ENCODE measurements at regions not wholly inside any gene's neighbourhood (a gene's known extent, or its start where the extent isn't known, plus 50 kb on each side); places are given as distances from the start of the nearest gene placed in this dataset.

GRCh38 chr17:72175787-72176515 lies 55.1 kb downstream of the SOX9 start:
- Mint-ChIP-seq H3K4me3 (ENCODE audit: unreplicated experiment) (no peak overlapping the region), H3K27ac (ENCODE audit: unreplicated experiment) (no peak overlapping the region), H3K4me1 (ENCODE audit: unreplicated experiment) (peaks cover 11% of the 10 kb centered on the region), H3K27me3 (ENCODE audit: unreplicated experiment) (peaks cover 18% of the 10 kb centered on the region), H3K9me3 (ENCODE audit: unreplicated experiment) (no peaks in the 10 kb centered on the region), H3K36me3 (ENCODE audit: unreplicated experiment) (no peaks in the 10 kb centered on the region)
- no peak for TF ChIP-seq CTCF (IDR thresholded peaks at IDR 0.05)
- no peak for DNase-seq (ENCODE audit: extremely low spot score, unreplicated experiment)

GRCh38 chr17:72176516-72176851 lies 55.7 kb downstream of the SOX9 start:
- peaks cover 11% of the 10 kb centered on the region for H3K4me1 Mint-ChIP-seq (ENCODE audit: unreplicated experiment)
- H3K4me3 Mint-ChIP-seq (ENCODE audit: unreplicated experiment): no peak overlapping the region
- H3K36me3 Mint-ChIP-seq (ENCODE audit: unreplicated experiment): no peaks in the 10 kb centered on the region
- no peak for DNase-seq (ENCODE audit: extremely low spot score, unreplicated experiment)
- no peaks in the 10 kb centered on the region for H3K9me3 Mint-ChIP-seq (ENCODE audit: unreplicated experiment)
- H3K27me3 Mint-ChIP-seq (ENCODE audit: unreplicated experiment): peaks cover 21% of the 10 kb centered on the region
- no peak overlapping the region for H3K27ac Mint-ChIP-seq (ENCODE audit: unreplicated experiment)
- no peak for TF ChIP-seq CTCF (IDR thresholded peaks at IDR 0.05)

GRCh38 chr17:72176951-72177660 lies 56.3 kb downstream of the SOX9 start:
- Mint-ChIP-seq H3K36me3 (ENCODE audit: unreplicated experiment) (no peaks in the 10 kb centered on the region), H3K4me1 (ENCODE audit: unreplicated experiment) (peaks cover 11% of the 10 kb centered on the region), H3K9me3 (ENCODE audit: unreplicated experiment) (no peaks in the 10 kb centered on the region), H3K4me3 (ENCODE audit: unreplicated experiment) (no peak overlapping the region), H3K27ac (ENCODE audit: unreplicated experiment) (no peak overlapping the region), H3K27me3 (ENCODE audit: unreplicated experiment) (peaks cover 22% of the 10 kb centered on the region)
- no peak for DNase-seq (ENCODE audit: extremely low spot score, unreplicated experiment)
- no peak for TF ChIP-seq CTCF (IDR thresholded peaks at IDR 0.05)

- H3K27me3 Mint-ChIP-seq (ENCODE audit: unreplicated experiment): peaks cover 22% of the 10 kb centered on the region
- no peak overlapping the region for H3K27ac Mint-ChIP-seq (ENCODE audit: unreplicated experiment)
- H3K4me3 Mint-ChIP-seq (ENCODE audit: unreplicated experiment): no peak overlapping the region
- H3K4me1 Mint-ChIP-seq (ENCODE audit: unreplicated experiment): peaks cover 13% of the 10 kb centered on the region
- no peaks in the 10 kb centered on the region for H3K9me3 Mint-ChIP-seq (ENCODE audit: unreplicated experiment)
- TF ChIP-seq CTCF (IDR thresholded peaks at IDR 0.05): no peak
- no peak for DNase-seq (ENCODE audit: extremely low spot score, unreplicated experiment)
- no peaks in the 10 kb centered on the region for H3K36me3 Mint-ChIP-seq (ENCODE audit: unreplicated experiment)
Measured at GRCh38 chr17:72177738-72178137, 56.9 kb downstream of the SOX9 start.

GRCh38 chr17:72182371-72182873 lies 61.6 kb downstream of the SOX9 start:
- no peaks in the 10 kb centered on the region for H3K36me3 Mint-ChIP-seq (ENCODE audit: unreplicated experiment)
- no peak overlapping the region for H3K4me3 Mint-ChIP-seq (ENCODE audit: unreplicated experiment)
- TF ChIP-seq CTCF (IDR thresholded peaks at IDR 0.05): no peak
- H3K4me1 Mint-ChIP-seq (ENCODE audit: unreplicated experiment): peaks cover 8% of the 10 kb centered on the region
- no peak for DNase-seq (ENCODE audit: extremely low spot score, unreplicated experiment)
- H3K27me3 Mint-ChIP-seq (ENCODE audit: unreplicated experiment): peaks cover 13% of the 10 kb centered on the region
- H3K27ac Mint-ChIP-seq (ENCODE audit: unreplicated experiment): no peak overlapping the region
- no peaks in the 10 kb centered on the region for H3K9me3 Mint-ChIP-seq (ENCODE audit: unreplicated experiment)
